G401 (cell line): ENCODE measurements at regions not wholly inside any gene's neighbourhood (a gene's known extent, or its start where the extent isn't known, plus 50 kb on each side); places are given as distances from the start of the nearest gene placed in this dataset.

ENCODE experiments used
- DNase-seq: peaks from one replicate; pipeline ENCODE4 v3.0.0-alpha.2; 2015; ENCODE audit warnings: low spot score
- in situ Hi-C: cut with HindIII; loops from 2 replicates; pipeline ENCODE4 v1.10.0; 2016; ENCODE audit warnings: low sequenced_read_pairs, mixed read lengths

DNA sequence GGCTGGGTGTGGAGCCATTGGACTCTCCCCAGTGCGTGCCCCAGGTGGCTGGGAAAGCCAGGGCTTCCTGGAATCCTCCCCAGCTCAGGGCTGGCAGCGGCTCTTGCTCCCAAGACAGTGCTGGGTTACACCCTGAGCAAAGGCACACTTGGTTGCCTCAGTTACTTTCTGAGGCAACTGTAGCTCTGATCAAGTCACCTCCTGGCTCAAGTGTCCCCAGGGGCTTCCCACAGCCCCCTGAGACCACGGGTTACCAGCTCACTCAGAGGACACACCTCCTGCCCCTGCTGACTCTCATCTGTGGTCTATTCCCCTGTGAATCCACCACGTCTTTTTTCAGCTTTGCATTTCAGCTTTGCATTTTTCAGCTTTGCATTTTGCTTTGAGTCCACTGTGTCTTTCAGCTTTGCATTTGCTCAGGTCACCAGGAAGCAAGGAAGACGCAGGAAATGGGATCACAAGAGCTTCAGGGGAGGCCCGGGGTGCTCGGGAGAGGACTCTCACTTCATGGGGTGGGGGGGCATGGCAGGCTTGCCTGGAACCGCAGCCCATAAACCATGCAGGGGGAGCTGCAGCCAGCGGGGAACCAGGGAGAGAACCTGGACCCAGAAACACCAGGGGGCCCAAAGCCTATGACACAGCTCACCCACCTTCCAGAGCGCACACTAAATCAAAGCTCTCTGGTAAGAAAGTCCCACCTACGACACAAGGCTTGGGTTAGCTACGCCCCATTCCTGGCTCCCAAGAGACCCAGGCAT lies 138.0 kb upstream of the ASB18 start:
- DNase-seq: no peak
- in situ Hi-C loops: no loop called here

DNA sequence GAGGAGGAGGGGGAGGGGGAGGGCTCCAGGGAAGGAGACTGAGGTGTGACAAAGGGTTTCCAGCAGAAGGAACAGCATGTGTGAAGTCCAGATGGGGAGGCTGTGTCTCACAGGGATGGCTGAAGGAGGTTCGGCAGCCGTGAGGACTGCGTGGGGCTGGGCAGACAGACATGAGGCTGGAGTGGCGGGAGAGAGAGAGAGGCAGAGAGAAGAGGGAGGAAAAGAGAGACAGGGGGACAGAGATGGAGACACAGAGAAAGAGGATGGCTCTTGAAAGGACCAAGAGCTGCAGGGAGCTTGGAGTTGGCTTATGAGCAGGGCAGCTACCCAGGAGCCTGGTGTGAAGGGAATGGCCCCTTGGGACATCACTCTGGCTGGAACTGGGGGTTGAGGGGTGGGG lies 138.9 kb upstream of the ASB18 start:
- no peak for DNase-seq
- in situ Hi-C loops: no loop called here

DNA sequence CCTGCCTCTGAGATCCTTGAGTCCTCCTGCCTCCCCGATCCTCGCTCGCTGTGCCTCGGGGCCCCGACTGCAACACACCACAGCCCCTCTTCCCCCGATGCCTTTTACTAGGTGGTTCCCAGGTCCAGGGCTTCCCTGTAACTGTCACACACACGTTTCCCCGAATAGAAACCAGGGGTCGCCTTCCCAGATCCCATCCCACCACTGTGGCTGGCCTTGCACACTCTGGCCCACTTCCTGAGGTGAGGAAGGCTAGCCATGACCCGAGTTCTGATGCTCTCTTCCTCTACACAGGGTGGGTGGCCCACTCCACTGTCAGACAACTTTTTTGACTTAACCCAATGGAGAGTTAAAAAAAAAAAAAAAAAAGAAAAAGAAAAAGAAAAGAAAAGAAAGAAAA lies 139.6 kb upstream of the ASB18 start:
- in situ Hi-C loops: no loop called here
- DNase-seq: no peak

DNA sequence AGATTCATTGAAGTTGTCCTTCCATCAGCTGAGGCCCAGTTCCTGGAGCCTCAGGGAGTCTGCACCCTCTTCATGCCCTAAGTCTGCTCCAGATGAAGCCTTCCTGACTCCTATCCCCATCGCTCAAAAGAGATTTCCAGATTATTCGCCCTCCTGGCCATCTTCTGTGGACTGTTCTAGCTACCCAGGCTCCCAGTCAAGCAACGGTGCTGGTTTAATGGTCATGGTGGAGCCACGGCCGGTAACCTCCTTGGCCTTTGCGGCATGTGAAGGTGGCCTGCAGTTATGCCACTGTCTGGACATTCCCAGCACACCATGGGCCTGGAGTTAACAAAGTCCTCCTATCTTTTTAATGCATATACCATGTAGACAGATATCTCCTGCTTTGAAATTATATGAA lies 140.1 kb upstream of the ASB18 start:
- DNase-seq: no peak
- in situ Hi-C loops: no loop called here

DNA sequence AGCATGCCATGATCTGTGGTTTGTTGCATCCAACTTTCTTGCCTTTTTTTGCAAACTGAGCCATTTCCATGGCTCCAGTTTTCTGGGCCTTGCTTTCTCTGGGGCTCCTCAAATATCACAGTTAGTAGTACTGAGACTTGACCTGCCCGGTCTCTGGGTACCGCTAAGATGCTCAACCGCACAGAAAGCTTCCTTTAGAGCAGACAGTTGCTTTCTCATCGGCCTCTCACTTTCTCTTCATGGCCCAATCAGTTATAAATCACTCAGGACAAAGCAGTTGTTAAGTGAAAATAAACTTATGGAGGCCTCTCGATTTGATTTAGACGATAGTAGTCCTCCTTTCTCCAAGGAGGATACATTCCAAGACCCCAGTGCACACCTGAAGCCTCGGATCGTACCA lies 141.2 kb upstream of the ASB18 start:
- in situ Hi-C loops: no loop called here
- DNase-seq: no peak

DNA sequence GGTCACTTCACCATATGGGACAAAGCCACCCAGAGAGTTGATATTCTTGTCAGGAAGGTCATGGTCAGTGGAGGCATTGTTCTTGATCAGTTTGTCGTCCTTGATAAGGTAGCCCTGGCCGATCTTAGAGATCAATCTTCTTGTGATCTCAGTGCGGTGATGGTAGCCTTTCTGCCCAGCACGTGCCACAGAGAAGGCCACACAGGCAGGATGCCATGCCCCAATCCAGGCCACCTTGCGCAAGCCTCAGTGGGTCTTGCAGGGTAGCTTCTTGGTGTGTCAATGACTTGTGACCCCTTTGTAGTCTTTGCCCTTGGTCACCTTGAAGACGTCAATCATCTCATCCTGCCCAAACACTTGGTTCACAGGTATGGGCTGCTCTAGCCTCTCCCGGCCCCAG lies 143.9 kb upstream of the ASB18 start:
- DNase-seq: no peak
- in situ Hi-C loops: no loop called here

DNA sequence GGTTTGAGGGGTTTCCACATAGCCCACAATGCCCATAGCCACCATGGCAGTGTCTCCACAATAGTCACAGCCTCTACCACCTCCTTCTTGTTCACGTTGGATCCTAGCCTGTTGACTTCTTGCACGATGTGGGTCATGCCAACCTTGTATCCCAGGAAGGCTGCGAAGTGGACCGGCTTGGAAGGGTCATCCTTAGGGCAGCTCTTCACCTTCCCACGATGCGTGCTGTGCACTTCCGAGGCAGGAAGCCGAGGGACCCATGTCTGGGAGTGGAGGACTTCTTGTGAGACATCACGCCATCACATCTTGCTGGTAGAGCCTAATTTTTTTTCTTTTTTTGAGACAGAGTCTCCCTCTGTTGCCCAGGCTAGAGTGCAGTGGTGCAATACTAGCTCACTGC lies 144.6 kb upstream of the ASB18 start:
- in situ Hi-C loops: no loop called here

DNA sequence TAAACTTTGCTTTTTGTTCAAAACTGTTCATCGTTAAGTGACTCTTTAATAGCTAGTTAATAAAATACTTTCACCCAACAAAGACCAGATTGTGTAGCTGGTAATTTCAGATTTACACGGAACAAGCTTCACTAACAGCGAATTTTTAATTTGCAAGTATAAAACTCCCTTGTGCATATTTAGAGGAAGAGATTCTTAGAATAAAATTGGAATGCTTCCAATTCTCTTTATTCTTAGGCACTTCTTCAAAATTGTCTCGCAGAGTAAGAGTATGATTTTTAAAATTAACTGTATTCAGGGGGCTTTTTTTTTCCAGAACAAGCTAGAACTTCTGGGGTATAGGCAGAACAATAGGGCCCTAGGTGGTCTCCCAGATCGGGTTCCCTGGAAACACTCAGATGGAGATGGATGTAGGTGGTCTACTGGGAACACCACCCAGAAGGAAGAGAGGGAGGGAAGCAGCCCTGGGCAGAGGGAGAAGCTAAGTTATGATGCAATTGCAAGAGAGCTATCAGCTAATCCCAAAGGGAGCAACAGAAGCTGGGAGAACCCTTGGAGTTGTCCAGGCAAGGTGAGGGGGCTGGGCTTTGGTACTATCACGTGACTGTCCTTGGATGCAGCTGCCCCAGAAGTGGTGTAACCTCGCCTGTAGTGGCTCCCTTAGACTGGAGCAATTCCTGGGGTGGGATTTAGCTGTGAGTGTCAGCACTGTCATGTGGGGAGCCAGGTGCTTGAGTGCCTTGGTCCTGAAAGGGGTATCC lies 151.7 kb upstream of the ASB18 start:
- DNase-seq: no peak
- in situ Hi-C loops: no loop called here

More for the DNA sequence above, 144.6 kb upstream of the ASB18 start:
- no peak for DNase-seq

DNA sequence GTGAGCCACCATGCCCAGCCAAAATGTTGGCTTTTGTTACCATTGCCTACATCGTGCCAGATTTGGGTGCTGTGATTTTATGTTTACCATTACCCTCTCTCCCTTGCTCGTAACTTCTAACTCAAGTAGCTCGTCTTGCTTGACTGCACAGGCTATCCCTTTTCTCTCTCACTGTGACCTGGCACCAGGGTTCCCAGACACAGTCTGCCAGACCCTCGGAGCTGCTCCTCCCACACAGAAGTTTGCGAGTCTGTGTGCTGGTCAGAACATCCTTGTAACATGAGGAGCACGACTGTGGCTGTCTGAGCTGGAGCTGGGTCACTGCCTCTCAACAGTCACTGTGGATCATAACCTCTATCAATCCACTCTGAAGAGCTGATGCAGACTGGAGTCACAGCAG lies 152.5 kb upstream of the ACKR3 start:
- DNase-seq: no peak
- in situ Hi-C loops: no loop called here

DNA sequence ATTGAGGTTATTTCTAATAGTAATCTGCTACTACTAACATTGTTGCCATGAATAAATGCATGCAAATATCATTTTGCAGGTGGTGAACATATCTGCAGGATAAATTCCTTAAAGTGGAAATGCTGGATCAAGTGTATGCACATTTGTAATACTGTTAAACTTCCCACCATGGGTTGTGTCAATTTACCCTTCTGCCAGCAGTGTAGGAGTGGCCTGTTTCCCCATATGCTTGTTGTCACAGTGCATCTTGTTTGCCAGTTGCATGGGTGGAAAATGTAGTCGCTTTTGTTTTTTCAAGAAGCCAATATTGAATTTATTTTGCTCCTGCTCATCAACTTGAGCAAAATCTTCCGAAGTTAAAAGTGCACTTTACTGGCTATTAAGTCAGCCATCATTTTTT lies 139.0 kb upstream of the ACKR3 start:
- DNase-seq: no peak
- in situ Hi-C loops: no loop called here

DNA sequence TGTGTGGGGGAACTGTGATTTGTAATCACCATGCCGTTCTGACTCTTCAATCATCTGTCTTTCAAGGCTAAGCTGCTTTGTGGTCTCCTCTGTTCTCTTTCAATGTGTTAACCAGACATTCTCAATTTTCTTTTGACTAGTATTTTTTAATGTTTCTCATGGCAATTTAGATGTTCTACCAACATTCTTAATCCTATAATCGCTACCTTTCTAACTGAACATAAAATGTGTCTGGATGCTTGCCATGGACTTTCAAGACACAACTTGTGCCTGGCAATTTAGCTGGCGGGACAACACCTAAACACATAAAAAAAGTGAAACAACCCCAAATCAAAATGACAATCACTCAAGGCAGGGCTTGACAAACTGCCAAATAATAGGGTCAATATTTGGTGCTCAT lies 135.0 kb upstream of the ACKR3 start:
- no peak for DNase-seq
- in situ Hi-C loops: no loop called here

DNA sequence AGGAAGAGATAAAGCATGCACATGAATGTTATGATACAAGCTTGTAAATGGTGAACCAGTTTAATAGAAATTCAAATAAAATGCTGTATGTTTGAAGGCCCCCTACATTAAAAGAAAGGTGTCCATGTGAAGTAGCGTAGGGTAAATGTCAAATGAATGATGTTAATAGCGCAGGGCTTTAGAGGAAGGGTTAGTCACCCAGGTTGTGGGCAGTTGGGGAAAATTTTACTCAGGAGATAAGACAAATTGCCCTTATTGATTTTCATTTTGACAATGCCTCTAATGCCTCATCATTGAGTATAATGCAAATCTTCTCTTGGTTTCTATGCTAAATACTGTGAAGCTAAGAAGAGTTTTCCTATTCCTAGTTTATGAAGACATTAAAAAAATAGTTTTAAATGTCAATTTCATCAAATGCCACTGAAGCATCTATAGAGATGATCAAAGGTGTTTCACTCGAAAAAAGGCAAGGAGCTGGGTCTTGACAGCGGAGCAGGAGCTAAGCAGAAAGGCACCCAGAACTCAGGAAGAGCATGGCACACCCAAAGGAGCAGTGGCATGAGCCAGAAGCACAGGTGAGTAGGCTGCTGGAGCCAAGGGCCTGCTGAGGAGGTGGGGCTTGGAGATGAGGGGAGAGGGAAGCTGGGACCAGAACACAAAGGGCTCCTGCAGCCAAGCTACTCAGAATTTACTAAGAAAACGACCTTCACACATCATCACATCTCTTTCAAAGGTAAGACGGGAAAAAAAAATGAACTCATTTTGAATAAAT lies 129.3 kb upstream of the ACKR3 start:
- DNase-seq: no peak
- in situ Hi-C loops: no loop called here

DNA sequence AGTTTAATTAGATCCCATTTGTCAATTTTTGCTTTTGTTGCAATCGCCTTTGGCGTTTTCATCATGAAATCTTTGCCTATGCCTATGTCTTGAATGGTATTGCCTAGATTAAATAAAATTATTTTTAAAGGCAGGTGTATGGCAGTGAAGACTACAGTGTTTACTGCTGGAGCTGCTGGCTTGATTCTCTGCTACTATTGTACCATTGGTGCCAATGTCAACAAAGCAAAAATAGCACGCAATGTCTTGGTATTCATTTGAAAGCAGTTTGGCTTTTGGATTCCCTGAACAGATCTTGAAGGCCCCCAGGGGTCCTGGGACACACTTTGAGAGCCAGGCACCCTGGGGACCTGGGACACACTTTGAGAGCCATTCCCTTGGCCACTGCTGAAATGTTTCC lies 125.4 kb upstream of the ACKR3 start:
- DNase-seq: no peak
- in situ Hi-C loops: no loop called here

DNA sequence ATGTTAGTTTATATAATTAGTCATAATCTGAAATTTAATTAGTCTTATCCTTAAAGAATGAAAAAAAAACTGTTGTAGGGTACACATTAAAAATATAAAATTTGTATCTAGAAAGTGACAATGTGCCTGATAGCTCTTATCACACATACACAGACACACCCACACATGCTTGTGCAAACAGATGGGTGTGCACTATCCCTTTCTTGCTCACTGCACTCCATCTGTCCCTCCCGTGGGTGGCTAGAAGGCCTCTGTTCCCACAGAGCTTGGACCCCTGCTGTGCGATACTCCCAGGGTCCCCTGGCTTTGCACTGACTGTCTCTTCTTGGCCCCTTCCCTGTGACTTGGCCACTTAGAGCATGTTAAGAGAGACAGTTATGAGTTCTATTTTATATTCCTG lies 123.9 kb upstream of the ACKR3 start:
- no peak for DNase-seq
- in situ Hi-C loops: no loop called here

DNA sequence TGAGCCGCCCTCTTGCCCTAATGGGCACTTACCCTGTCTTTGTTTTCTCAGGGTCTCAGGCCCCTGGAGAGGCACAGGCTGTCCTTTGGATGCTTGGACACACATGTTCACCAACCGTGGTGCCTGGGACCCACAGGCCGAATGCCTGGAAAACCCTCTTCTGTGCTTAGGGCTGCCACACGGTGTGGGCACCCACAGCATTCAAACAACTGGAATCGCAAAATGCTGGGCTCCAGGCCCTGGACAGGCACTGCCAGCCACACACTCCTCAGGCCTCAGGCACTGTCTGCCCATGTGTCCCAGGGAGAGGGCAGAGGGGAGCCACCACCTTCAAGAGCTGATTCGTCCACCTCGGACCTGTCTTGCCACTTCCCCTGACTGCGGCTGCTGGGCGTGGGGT lies 123.1 kb upstream of the ACKR3 start:
- in situ Hi-C loops: no loop called here

DNA sequence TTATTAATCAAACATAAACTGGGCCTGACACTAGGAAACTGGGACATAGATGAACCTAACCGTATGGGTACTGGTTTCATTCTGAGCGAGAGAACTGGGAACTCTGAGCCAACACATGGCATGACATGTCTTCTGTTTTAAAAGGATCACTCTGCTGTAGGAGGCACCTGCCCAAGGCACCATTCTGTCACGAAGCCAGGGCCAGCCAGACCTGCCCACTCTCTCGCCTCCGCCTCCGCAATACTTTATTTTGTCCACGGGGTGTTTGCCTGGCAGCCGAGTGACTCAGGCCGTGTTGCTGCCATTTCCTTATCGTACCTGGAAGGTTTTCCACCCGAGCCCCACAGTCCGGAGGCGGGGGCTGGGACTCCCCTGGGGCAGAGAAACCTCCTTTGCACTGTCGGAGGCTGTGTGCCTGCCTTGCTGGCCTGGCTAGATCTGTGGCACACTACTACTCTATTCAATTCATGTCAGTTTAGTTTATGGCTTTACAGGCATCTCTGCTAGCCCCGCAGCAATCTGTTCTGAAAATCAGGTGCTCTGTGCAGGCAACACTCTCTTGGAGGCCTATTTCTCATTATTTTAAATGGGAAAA lies 120.4 kb upstream of the ACKR3 start:
- in situ Hi-C loops: no loop called here

More for the DNA sequence above, 123.1 kb upstream of the ACKR3 start:
- no peak for DNase-seq

DNA sequence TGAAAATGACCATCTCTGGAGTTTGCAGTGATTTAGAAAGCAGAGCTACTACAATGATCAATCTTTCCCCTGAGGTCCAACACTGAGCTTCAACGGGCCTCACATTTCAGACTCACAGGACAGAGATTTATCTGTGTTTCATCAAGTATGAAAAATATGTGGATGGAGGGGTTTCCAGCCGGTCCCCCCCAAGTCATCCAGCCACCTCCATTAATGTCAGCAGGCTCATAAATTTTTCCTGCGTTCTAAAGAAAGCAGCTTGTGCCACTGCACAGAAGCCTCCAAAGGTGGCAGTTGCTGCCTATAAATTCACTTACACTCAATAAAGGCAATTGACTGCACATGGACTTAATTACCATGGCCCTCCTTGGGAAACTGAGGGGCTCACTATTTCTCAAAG lies 117.4 kb upstream of the ACKR3 start:
- in situ Hi-C loops: no loop called here
- no peak for DNase-seq

More for the DNA sequence above, 120.4 kb upstream of the ACKR3 start:
- peak; percentile 62 for DNase-seq

DNA sequence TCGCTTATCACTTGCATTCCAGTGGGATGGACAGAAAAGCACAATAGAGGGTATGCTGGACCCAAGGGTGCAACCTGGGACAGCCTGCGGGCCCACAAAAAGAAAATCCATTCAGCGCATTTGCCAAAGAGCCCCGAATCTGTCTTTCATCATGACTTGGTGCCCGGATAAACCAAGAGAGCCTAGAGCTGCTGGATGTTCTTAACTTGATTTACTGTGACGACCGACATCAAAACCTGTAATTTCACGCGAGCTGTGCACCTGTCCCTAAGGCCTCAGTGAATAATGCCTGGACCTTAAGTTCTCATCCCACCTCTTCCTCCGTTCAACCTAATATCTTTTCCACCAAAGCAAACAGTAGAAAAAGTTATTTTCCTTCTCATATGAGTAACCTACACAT lies 115.5 kb upstream of the ACKR3 start:
- in situ Hi-C loops: no loop called here
- DNase-seq: no peak

DNA sequence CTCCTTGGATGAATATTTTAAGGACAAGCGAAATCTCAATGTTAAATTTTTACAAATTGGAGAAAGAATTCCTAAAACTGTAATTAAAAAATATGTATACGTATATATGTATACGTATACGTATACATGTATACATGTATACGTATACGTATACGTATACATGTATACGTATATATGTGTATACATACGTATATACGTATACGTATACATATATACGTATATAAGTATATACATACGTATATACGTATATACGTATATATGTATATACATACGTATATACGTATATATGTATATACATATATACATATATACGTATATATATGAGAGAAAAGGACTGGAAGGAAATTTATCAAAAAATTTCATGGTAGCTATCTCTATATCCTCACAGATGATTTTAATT lies 110.2 kb upstream of the ACKR3 start:
- in situ Hi-C loops: no loop called here
- no peak for DNase-seq

DNA sequence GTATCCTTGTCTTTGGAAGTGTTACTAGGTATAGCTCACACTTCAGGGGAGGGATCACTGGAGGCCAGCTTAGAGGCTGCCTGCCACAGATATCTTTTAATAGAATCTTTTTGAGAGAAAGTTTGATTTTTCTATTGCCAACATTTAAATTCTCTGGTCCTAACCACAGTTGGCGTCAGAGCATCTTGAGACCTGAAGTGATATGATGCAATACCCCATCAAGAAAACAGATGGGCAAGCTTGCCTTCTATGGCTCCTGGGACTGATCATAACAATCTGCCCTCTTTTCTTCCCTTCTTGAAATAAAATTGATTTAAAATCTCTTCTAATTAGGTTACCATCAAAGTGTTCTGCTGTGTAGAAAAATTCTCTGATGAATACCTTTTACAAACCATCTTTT lies 105.5 kb upstream of the ACKR3 start:
- DNase-seq: no peak
- in situ Hi-C loops: no loop called here
